HG02981 (cell line): ENCODE measurements at regions not wholly inside any gene's neighbourhood (a gene's known extent, or its start where the extent isn't known, plus 50 kb on each side); places are given as distances from the start of the nearest gene placed in this dataset.

Source experiments
- ATAC-seq: cut with Tn5 transposase; IDR thresholded peaks from one replicate; pipeline ENCODE4 v1.9.1; 2021; ENCODE audit warnings: mild to moderate bottlenecking, moderate library complexity; ENCODE audit not compliant: unreplicated experiment

DNA sequence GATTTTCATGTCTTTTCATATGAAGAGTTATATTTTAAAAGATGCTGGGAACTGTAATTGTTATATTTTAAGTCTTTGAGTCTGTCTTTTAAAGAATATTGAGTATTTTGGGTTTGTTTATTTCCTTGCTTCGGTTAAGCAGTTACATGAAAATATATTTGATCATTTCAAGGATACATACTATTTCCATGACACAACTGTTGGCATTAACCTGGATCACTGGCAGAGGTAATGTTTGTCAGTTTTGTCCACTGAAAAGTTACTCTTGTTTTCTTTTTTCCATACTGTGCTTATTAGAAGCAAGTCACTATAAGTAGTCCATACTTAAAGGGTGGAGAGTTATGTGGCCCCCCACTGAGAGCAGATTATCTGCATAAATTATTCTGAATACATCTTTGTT lies 1142.0 kb upstream of the TMEFF2 start:
- no peak for ATAC-seq

DNA sequence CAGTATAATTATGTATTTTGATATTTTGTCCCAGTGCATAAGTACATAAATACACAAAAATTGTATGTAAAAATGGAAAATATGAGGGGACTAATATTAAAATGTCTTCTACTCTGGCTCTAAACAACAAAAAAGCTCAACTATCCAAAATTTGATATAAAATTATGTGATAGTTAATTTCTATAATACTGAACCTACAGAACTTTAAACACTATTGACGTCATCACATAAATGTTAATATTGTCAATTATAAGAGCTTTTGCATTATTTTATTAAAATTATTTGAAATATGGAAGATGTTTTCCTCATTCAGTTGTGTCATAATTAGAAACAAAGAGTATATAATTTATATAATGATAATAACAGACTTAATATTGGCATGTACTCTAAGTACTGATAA lies 1139.7 kb upstream of the TMEFF2 start:
- no peak for ATAC-seq

DNA sequence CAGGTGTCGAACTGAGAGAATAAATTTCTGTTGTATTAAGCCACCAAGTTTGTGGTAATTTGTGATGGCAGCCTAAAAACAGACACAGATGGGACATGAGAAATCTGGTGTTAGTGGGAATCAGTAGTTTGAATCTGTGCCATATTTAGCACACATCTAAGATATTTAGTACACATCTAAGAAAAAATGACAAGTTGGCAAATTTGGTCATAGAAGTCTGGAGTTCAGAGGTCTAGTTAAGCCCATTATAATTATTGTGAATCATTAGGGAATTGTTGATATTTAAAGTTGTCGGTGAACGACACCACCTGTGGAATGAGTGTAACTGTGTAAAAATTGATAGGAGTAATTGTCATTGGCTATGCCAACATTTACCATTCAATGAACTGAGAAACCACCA lies 1138.8 kb upstream of the TMEFF2 start:
- ATAC-seq: no peak

DNA sequence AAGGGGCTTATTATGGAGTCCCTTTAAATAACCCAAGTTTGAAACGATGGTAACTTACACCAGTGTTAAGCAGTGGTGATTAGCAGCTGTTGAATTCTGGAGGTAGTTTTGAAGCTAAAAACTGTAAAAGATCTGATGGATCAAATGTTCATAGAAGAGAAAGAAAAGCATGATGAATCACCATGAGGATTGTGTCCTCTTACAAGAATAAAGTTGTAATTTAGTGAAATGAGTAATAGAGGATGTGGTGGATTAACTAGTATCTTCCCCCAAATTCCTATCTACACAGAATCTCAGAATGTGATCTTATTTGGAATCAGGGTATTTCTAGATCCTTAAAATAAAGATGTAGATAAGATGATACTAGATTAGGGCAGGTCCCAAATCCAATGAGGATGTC lies 1138.2 kb upstream of the TMEFF2 start:
- ATAC-seq: no peak

DNA sequence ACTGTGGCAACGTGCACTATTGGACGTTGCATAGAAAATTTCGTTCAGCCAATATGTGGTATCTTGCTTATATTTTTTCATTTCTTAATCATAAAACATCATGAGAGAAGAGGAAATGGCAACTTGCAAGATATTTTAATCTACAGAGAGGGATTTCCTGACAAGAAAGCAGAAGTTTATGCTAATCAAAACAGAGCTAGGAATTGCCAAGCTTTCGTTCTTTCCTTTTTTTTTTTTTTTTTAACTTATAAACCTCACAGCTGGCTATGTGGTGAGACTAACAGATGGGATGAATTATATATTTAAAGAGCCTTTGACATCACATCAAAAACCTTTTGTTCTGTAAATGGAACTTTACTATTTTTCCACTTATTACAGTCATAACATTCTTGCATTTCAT lies 1136.9 kb upstream of the TMEFF2 start:
- no peak for ATAC-seq

DNA sequence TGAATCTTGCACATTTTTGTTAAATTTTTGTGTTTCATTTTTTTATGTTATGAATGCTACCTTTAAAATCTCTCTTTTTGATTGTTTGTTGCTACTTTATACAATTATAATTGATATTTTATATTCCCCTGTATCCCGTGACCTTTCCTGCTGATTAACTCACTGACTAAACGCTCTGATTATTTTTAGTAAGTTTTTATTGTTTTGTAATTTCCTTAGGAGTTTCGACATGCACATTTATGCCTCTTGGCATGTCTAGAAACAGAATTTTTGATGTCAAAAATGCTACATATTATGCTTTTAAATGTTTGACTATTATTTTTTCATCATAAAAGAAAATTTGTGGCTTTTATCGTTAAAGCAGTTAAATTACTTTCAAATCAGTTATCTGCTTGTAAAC lies 1131.6 kb upstream of the TMEFF2 start:
- ATAC-seq: no peak

DNA sequence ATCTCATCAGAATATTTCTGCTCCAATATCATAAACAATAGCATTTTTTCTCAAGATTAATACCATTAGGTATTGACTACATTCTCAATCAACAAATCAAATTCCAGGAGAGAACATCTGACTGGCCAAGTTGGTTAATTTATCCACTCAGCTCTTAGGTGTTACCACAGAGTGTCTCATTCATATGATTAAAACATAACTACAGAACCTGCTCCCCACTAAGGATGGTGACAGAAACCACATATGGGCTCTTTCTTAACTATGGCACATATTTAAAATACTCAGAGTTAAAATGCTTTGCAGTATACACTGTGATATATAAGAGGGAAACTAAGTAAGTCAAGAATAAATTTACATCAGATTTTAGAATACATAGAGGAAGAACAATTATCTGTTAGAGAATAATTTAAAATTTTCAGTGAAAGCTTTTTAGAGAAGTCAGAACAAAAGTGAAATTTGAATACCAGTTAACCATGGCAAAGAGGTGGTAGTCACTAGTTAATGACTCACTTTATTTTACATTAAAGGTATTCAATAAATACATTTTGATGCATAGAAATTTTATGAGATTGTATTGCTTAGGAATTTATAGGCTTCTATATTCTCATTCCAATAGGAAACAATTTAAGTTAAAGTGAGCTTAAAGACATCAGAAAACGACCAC lies 1120.8 kb upstream of the TMEFF2 start:
- peak; percentile 75 for ATAC-seq

DNA sequence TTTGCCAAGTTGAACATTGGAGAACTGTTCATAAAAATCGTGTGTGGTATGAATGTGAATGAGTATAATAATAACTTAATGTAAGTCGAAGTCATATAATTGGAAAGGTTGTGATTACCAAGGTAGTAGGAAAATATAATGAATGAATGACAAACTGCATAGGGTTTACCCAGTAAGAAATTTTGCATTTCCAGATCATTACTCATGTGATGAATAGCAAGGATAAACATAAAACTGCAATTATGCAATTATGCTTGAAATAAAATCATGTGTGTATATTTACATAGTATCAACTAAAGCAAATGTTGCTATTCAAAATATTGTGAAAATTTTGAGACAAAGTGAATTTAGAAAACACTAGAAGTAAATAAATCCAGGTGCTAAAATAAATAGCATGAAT lies 1108.7 kb upstream of the TMEFF2 start:
- ATAC-seq: no peak

DNA sequence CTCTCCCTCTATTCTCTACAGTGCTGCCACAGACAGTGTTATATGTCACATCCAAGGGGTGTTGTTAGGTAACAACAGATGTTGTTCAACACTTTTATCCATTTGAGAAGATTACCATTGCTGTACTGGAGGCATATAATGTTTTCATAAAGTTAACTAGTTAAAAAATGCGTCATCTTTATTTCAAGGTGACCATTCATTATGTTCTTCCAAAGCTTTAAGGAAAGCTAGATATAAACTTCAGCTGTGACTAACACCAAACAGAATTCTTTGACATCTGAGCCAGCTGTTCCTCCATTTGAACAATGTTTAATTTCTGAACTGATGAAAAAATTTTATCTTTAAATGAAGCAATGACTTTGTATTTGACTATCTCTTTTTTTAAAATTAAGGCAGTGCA lies 1099.6 kb upstream of the TMEFF2 start:
- ATAC-seq: no peak

DNA sequence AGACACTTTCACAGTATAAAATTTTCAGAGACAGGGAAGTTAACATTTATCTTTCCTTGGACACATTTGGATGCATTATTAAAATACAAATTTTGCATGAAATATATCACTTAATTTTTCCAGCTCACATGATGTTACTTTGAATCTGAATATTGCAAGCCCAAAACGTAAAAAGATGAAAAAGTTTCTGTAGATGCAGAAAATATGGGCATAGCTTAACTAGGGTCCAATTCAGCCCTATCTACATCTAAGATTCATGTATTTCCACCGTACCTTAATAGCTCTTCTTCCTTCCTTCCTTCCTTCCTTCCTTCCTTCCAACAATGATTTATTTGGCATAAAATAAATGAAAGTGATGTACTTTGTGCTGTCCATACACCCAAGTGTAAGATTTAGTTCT lies 1084.6 kb upstream of the TMEFF2 start:
- no peak for ATAC-seq

DNA sequence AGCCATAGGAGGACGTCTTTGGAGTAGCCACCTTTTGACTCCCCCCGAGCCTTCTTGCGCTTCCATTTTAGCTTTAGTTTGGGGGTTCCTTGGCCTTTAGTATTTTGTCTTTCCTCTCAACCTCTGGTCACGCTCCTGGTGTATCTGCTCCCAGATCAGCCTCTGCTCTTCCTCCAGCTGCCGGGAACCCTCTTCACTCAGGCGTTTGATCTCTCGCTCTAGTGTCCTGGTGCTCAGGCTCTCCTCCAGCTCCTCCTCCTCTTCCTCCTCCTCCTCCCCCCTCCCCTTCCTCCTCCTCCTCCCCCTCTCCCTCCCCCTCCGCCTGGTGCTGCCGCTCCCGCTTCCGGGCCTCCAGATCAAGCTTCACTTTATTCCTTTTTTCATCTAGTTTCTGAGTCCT lies 1082.3 kb upstream of the TMEFF2 start:
- no peak for ATAC-seq

DNA sequence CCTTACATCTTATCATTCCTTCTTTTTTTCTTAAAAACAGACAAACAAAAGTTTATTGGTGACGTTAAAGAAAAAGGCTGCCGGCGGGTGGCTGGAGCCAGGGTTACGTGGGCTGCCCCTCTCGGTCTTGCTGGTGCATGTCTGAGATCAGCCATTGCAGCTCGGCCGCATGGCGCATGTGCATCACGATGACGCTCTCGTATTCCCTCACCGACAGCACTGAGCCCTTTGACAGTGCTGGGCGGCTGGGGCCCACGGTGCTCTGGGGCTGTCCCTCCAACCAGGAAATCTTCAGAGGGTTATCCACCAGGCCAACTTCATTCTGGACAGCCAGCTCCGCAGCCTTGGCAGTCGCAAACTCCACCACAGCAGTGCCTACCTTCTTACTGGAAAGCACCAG lies 1081.8 kb upstream of the TMEFF2 start:
- ATAC-seq: no peak

DNA sequence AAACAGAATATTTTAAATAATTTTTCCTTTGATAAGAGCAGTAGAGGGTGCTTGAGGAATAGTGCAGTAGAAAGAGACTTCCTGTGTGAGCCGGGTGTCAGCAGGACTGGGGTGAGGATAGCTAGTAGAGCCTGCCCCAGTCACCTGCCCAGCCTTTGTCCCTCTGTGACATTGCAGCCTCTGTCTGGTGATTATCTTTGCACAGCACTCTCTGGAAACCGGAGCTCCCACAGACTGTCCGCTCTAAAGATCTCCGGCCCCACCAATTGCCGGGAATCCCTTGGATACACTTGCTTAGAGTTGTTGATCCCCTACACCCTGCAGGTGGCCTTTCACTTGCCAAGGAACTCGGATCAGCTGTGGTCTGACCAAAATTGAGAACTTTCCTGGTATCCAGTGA lies 1081.3 kb upstream of the TMEFF2 start:
- no peak for ATAC-seq

DNA sequence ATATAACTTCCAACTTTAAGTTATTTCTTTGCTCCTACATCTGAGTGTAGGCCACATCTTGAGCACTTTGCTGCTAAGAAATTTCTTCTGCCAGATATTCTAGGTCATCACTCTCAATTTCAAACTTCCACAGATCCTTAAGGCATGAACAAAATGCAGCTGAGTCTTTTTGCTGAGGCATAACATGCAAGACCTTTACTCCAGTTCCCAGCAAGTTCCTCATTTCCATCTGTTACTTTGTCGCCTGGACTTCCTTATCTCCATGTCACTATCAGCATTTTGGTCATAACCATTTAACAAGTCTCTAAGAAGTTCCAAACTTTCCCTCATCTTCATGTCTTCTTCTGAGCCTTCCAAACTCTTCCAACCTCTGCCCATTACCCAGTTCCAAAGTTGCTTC lies 1077.3 kb upstream of the TMEFF2 start:
- ATAC-seq: no peak

DNA sequence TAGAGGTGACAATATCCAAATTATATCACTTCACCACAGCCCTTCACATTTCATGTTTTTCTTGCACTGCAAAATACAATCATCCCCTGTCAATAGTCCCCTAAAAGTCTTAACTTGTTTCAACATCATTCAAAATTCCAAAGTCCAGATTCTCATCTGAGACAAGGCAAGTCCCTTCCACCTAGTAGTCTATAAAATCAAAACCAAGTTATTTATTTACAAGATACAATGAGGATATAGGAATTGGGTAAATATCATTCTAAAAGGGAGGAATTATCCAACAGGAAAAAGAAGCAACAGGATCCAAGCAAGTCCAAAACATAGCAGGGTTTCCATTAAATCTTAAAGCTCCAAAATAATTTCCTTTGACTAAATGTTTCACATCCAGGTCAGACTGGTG lies 1076.1 kb upstream of the TMEFF2 start:
- no peak for ATAC-seq

DNA sequence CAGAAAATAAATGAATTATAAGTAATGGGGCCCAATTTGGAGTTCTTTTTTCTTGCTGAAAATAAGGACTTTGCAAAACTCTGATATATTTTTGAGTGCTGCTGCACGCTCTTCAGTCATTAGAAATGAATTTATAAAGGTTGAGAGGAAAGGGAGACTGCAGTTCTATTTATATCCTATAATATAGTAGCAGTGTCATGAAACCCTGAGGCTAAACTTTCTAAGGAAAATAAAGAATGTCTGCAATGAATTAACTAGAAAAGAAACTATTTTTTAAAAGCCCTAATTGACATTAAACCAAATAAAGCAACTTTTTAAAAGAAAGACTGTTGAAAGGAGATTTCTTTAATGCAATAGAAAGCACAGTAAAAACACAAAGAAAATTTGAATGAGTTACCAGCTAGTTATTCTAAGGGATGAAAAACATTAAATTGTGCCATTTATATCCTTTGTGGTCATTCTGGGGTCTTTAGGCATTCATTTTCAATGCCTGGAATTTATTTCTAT lies 1072.8 kb upstream of the TMEFF2 start:
- ATAC-seq: no peak

DNA sequence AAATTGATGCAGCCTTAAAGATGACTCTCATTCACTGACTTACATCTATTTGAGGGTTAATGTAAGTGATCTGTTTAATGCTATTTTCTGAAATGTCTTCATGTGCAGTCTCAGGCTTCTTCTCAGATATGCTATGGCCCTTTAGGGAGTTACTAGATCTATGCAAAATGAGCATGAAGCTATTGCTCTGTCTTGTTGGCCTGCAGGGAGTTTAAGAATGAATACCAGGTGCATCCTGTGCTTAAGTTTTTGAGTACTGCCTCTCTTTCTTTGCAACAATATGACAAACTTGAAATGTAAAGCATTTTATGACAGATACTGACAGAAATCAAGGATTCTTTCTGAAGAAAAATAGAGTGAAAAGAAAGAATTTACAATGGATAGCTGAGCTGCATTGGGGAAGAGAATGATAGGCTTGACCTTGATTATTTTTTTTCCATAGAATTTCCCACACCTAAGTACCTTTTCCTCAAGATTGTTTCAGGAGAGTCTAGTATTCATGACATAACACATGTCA lies 1058.3 kb upstream of the TMEFF2 start:
- no peak for ATAC-seq

DNA sequence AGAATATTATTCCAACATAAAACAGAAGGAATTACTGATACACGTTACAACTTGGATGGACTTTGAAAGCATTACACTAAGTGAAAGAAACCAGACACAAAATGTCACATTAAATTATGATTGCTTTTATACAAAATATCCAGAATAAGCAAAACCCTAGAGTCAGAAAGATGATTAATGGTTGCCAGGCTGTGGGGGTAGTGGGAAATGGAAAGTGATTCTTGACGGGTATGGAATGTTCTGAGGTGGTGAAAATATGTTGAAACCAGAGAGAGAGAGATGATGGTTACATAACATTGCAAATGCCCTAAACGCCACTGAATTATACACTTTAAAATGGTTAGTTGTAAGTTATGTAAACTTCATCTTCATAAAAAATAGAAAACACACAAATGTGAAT lies 1057.2 kb upstream of the TMEFF2 start:
- no peak for ATAC-seq

DNA sequence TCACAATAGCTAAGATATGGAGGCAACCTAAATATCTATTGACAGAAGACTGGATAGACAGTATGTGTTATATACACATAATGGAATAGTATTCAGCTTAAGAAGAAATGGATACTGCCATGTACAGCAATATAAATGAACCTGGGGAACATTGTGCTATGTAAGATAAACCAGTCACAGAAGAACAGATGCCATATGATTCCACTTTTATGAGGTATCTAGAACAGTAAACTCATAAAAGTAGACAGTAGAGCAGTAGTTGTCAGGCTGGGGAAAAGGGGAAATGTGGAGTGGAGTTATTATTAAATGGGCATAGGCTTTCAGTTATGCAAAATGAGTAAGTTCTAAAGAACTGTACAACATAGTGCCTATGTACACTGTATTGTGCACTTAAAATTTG lies 1055.7 kb upstream of the TMEFF2 start:
- no peak for ATAC-seq

DNA sequence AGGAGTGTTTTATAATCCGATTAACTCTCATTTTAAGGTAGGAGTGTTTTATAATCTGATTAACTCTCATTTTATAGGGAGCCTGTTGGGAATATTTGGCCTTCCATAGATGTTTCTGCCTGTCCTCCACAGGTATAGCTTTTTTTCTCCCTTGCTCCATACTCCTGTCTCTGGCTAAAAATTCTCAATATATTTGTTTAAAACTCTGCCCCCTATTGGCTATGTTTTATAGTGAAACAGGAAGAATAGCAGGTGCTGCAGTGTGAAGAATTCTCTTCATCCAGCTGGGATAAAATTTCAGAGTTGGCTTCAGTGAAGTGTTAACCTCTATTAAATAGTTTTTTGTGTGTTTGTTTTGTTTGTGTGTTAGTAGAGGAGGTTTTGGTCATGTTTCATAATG lies 1046.0 kb upstream of the TMEFF2 start:
- peak; percentile 48 for ATAC-seq

DNA sequence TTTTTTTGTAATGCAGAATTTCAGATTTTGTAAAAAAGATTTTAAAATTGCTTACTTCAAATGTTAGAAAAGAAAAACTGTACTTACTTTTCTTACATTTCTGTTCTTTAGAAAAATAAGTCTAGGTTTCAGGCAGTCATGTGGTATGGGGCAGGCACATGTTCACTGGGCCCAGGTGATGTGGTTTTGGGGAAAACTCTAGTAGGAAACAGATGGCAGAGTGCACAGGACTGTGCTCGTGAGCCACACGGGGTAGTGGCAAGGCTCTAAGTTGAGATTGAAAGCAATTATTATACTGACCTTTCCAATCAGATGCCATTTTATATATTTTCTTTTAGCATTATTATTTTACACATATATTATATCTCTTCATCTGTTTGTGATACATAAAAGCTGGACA lies 1036.9 kb upstream of the TMEFF2 start:
- ATAC-seq: no peak

DNA sequence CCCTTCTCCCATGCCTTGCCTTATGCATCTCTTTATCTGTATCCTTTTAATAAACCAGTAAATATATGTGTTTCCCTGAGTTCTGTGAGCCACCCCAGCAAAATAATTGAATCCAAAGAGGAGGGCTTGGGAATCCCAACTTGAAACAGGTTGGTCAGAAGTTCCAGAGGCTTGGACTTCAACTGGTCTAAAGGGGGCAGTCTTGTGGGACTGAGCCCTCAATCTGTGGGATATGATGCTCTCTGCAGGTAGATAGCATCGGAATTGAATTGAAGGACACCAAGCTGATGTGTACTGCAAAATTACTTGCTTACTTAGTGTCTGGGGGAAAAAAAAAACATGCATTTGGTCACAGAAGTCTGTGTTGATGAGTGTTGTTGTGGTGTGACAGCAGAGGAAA lies 1033.5 kb upstream of the TMEFF2 start:
- no peak for ATAC-seq

DNA sequence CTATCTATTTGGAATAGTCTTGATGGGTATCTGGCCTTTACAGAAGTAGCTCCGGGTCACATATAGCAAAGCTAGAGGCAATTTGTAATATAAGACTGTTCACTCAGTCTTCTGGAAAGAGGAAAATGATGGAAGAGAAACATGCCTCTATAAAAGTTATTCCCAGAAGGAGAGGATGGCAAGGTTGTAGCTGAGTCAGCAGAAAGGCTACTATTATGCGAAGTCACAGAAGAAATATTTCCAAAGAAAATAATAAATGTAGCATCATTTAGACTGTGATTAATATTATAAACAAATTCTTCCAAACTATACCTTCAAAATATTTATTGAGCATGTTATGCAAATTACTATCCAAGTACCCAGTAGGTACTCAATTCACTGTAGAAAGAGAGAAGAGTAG lies 1027.7 kb upstream of the TMEFF2 start:
- no peak for ATAC-seq
